ENCODE measurements at regions not wholly inside any gene's neighbourhood (a gene's known extent, or its start where the extent isn't known, plus 50 kb on each side); places are given as distances from the start of the nearest gene placed in this dataset.
"Not testable (repeated sequence)": the region's sequence is repeated elsewhere in the genome, so short reads cannot be mapped to it uniquely, and the experiment has no call there.

- H3K36me3 ChIP-seq = no peaks in the 10 kb centered on the region
- DNase-seq = no peak
- 65% methylated on average over 1 of the region's 1 CpG for WGBS, 2 donors
- H3K27me3 ChIP-seq = no peaks in the 10 kb centered on the region
- TF ChIP-seq CTCF (IDR thresholded peaks at IDR 0.05) (no peak), EP300 (IDR thresholded peaks at IDR 0.05) (no peak), POLR2A (IDR thresholded peaks at IDR 0.05) (no peak)
- H3K4me3 ChIP-seq = no peak overlapping the region
- no peaks in the 10 kb centered on the region for H3K4me1 ChIP-seq
- H3K9me3 ChIP-seq = no peaks in the 10 kb centered on the region
- no peak for ATAC-seq (ENCODE audit: low FRiP score in 2 of 2)
- H3K27ac ChIP-seq = no peak overlapping the region
Measured at GRCh38 chr4:127484117-127484516, 148.6 kb upstream of the INTU start.

GRCh38 chr4:127486248-127486647 lies 146.5 kb upstream of the INTU start:
- H3K4me3 ChIP-seq = no peak overlapping the region
- H3K36me3 ChIP-seq = no peaks in the 10 kb centered on the region
- H3K4me1 ChIP-seq = no peaks in the 10 kb centered on the region
- ATAC-seq (ENCODE audit: low FRiP score in 2 of 2) (no peak), DNase-seq (no peak)
- no peaks in the 10 kb centered on the region for H3K27me3 ChIP-seq
- 50 to 76% methylated on average over 1 of the region's 1 CpG for WGBS, 2 donors
- H3K27ac ChIP-seq = no peak overlapping the region
- no peak for TF ChIP-seq POLR2A (IDR thresholded peaks at IDR 0.05)
- TF ChIP-seq CTCF (IDR thresholded peaks at IDR 0.05) = no peak
- TF ChIP-seq EP300 (IDR thresholded peaks at IDR 0.05) = no peak
- H3K9me3 ChIP-seq = no peaks in the 10 kb centered on the region

- Histone ChIP-seq H3K27me3 (no peaks in the 10 kb centered on the region), H3K9me3 (no peaks in the 10 kb centered on the region), H3K27ac (no peak overlapping the region), H3K4me3 (no peak overlapping the region), H3K4me1 (no peaks in the 10 kb centered on the region), H3K36me3 (no peaks in the 10 kb centered on the region)
- DNase-seq (no peak), ATAC-seq (ENCODE audit: low FRiP score in 2 of 2) (no peak)
- TF ChIP-seq POLR2A (IDR thresholded peaks at IDR 0.05) (no peak), POLR2AphosphoS5 (IDR thresholded peaks at IDR 0.05) (no peak), EP300 (IDR thresholded peaks at IDR 0.05) (no peak), CTCF (IDR thresholded peaks at IDR 0.05) (no peak)
Measured at GRCh38 chr4:127491571-127491970, 141.2 kb upstream of the INTU start.

GRCh38 chr4:127496875-127497274 lies 135.9 kb upstream of the INTU start:
- not testable (repeated sequence) for ATAC-seq (ENCODE audit: low FRiP score in 2 of 2); H3K4me1 ChIP-seq; H3K27me3 ChIP-seq; H3K4me3 ChIP-seq; H3K9me3 ChIP-seq; H3K27ac ChIP-seq; H3K36me3 ChIP-seq; DNase-seq
- WGBS, 2 donors = 78 to 97% methylated on average over 9 of the region's 9 CpGs

- no peaks in the 10 kb centered on the region for H3K4me1 ChIP-seq
- no peak for ATAC-seq (ENCODE audit: low FRiP score in 2 of 2)
Measured at GRCh38 chr4:127498366-127498765, 134.4 kb upstream of the INTU start.

More at GRCh38 chr4:127498366-127498765, 134.4 kb upstream of the INTU start:
- H3K4me3 ChIP-seq = no peak overlapping the region
- no peaks in the 10 kb centered on the region for H3K27me3 ChIP-seq
- TF ChIP-seq POLR2A (IDR thresholded peaks at IDR 0.05) = no peak
- no peak for TF ChIP-seq CTCF (IDR thresholded peaks at IDR 0.05)
- no peak for TF ChIP-seq EP300 (IDR thresholded peaks at IDR 0.05)
- TF ChIP-seq POLR2AphosphoS5 (IDR thresholded peaks at IDR 0.05) = no peak
- DNase-seq = no peak
- H3K9me3 ChIP-seq = no peaks in the 10 kb centered on the region
- H3K27ac ChIP-seq = no peak overlapping the region
- no peaks in the 10 kb centered on the region for H3K36me3 ChIP-seq
